Hippocampal formation (tissue), 2 donors: ENCODE measurements at regions not wholly inside any gene's neighbourhood (a gene's known extent, or its start where the extent isn't known, plus 50 kb on each side); places are given as distances from the start of the nearest gene placed in this dataset.
"Not testable (repeated sequence)": the region's sequence is repeated elsewhere in the genome, so short reads cannot be mapped to it uniquely, and the experiment has no call there.

ENCODE experiments used
- DNase-seq, 2 donors: peaks; one replicate each; lab custom pipeline; 2025; lab: John Stamatoyannopoulos, UW

DNA sequence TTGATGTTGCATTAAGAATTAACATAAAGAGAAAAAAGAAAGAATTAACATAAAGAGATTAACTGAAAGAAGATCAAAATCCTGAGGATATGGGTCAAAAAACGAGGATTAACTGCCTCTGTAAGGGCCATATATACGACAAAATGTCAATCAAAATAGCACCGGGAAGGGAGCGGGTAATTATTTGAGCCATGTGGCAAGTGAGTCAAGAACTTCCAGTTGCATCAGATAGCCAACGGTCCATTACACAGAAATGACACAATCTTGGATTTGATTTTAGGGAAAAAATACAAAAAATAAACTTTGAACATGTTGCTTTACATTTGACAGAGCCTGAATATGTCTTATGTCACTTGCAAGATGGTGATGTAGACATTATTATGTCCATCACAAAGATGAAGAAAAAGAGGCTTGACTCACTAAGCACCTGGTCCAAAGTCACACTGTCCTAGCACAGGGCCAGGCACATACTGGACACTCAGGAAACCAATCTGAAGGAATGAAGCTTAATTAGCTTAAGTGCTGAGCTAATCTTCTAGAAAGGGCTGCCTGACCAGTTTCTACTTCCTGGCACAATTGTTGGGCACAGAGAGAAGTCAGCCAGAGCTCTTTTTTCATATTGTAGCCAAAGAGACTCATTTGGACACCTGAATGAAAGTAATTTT lies 273.2 kb upstream of the PAPPA start:
- no peak for DNase-seq

- DNase-seq: no peak
These were observed 270.7 kb upstream of the PAPPA start for GRCh38 chr9:115882911-115883310.

DNA sequence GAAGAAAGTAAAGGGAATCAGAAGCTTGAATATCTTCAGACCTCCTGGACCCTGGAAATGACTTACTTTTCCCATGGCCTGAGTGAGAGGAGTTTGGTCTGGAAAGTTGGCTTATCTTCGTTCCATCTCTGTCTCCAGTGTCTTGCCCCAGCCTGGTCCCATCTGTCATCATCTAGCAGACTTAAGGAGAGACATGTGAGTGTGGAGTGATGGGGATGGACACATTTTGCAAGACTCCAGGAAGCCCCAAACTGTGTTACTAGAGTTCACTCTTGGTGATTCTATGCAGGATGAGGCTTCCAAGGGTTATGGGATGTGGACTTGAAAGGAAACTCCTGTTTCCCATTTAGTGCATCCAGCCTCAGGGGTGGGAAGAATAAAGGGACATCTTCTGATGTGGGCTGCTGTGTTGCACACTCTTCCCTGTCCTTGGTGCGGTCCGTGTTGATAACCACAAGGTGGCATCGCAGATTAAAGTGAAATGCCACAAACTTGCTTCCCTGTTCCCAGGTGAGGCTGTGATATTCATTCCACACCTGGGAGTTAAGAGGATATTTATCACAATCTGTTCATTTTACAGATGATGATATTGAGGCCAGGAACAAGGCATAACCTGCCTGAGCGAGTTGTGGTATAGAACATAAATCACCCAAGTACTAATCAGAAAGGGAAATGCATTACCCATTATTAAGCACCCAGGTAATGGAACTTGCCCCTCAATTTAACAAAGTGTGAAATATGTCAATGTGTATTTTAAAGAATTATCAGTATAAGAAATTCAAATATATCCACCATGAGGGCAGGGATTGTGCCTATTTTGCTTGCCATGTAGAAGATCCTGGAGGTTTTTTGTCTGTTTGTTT lies 269.9 kb upstream of the PAPPA start:
- peak in 1 of 2 donors; percentile 1 for DNase-seq

DNA sequence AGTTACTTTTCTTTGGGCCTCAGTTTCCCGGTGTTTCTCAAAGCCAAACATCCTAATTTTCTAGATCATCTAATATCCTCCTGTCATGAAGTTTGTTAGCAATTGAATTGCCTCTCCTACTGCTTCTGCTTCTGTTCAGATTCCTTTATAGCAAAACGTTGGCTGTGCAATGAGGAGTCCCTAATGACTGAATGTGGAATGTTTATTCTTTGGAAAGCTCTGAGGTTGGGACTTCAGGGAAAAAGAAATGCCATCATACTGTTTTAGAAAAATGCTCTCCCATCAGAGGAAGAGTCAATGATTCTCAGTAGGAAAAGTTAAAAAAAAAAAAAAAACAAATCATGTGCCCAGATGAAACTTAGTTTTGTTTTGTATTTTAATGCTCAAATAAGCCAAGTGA lies 268.7 kb upstream of the PAPPA start:
- DNase-seq: no peak

DNA sequence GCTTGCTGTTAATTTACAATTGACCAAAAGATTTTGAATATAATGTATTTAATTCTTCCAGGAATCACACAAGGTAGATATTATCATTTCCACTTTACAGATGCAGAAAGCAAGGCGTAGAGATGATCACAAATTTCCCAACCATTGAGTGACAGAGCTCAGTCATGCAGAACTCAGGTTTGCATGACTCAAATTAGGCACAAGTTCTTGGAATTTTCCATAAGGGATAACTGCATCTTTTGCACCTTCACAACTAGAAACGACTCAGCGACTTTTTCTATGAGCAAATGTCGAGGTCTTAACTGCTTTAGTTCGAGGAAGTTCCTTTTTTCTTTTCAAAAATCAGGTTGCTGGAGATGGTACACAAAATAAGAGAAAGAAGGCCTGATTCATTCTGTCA lies 265.5 kb upstream of the PAPPA start:
- no peak for DNase-seq

GRCh38 chr9:115891929-115892328 lies 261.7 kb upstream of the PAPPA start:
- DNase-seq: no peak

GRCh38 chr9:115898478-115898877 lies 255.1 kb upstream of the PAPPA start:
- not testable (repeated sequence) for DNase-seq

DNA sequence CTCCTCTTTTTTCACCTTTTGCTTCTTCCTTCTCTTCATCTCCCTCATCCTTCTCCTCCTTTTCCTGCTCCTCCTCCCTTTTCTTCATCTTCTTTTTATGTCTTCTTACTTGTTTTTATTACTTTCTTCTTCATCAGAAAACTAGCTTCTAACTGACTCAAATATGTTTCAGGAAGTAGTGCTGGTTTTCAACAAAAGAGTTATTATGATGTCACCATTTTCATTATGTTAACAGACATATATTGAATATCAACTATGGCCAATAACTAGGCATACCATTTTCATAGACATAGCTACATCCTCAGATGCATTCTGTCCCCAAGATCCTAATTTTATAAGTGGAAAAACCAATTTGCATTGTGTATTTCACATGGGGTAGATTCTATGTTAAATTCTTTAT lies 252.9 kb upstream of the PAPPA start:
- no peak for DNase-seq

GRCh38 chr9:115910959-115911358 lies 242.6 kb upstream of the PAPPA start:
- DNase-seq: no peak

GRCh38 chr9:115912086-115912485 lies 241.5 kb upstream of the PAPPA start:
- DNase-seq: no peak

DNA sequence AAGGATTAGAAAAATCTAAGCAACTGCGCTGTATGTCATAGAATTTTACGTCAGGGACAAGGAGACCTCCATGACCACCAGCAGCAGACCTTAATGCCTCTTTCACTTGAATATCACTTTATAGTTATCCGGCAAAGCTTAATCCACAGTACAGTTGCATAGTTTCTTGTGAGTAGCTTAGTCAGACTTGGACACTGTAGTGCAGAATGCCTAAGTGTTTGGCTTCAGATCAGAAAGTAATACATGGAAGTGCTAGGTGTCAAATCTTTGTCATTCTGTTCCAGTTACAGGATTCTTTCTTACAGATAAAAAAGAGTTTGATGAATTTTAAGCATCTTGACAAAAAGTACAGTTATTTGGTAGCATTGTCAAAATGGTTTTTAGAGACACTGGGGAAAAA lies 239.9 kb upstream of the PAPPA start:
- no peak for DNase-seq

DNA sequence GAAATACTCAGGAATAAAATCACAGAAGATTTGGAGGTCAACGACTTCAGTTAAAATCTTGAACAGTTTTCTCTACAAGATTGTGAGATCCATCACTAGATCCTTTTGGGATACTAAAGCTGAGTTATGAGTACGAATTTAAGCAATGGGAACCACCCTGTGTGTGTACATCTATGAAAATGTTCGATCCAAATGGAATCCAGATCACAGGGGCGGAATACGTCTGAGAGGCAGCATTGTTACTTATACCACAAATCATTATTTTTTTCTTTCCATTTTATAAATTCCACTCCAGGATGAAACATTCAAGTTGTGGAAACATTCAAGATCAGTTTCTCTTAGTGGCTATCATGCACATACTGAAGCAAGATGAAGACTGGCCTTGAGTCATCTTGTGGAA lies 239.3 kb upstream of the PAPPA start:
- no peak for DNase-seq

GRCh38 chr9:115921301-115921700 lies 232.3 kb upstream of the PAPPA start:
- no peak for DNase-seq

DNA sequence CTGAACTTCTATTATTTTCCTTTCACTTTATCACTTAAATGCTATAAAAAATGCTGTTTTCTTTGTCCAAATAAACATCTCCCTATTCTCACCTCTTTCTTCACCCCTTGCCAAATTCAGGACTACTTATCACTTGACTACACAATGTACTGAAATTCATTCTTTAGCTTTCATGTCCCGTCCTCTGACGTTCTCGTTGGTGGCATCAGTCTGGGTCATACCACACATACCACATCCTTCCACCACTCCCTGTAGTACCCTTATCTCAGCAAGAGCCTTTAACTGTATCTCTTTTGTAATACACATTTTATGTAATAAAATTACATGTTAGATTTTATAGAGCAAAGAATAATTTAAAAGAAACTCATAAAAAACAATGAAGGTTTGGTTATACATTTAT lies 231.1 kb upstream of the PAPPA start:
- no peak for DNase-seq

- DNase-seq: no peak
These were observed 230.2 kb upstream of the PAPPA start for GRCh38 chr9:115923410-115923809.

DNA sequence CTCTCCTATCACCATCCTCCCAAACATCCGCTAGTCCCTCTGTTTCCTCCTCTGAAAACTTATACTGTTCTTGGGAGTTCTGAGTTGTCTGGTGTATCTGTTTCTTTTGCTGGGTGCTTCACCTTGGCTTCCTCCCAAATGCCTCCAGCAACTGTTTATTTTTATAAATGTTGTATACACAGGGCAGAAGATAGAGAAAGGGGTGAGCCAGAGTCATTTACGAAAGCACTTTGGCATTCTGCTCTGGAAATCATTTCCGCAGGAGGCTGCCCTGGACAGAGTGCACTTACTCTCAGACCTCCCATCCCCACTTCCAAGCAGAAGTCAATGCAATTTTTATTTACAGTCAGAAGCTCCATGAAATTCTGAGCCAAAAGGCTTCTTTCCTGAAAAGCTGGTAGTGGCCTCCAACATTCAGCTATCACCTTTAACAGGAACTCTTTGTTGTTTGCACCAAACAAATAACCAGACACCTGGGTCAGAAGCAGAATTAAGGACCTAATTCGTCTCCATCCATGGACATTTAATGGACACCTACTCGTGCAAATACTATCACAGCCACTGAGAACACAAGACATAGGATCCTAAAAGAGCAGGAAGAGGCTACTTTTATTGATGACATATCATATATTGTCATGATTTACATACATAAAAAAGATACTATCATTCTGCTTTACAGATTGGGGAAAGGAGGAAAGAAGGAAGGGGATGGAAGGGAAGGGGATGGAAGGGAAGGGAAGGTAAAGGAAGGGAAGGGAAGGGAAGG lies 229.5 kb upstream of the PAPPA start:
- DNase-seq: no peak

DNA sequence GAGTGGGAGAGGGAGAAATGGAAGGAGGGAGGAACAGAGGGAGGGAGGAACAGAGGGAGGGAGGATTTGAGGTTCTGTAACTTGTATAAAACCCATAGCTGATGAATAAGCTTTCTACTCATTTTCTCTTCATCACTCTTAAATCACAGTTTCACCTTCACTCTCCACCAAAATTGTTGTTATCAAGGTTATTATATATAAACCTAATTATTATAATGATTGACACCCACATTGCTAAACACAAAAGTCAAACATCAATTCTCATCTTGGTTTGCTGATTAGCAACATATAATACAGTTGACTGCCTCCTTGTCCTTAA lies 229.0 kb upstream of the PAPPA start:
- DNase-seq: no peak

- DNase-seq: no peak
These were observed 228.2 kb upstream of the PAPPA start for GRCh38 chr9:115925424-115925823.

GRCh38 chr9:115930472-115930871 lies 223.1 kb upstream of the PAPPA start:
- no peak for DNase-seq

DNA sequence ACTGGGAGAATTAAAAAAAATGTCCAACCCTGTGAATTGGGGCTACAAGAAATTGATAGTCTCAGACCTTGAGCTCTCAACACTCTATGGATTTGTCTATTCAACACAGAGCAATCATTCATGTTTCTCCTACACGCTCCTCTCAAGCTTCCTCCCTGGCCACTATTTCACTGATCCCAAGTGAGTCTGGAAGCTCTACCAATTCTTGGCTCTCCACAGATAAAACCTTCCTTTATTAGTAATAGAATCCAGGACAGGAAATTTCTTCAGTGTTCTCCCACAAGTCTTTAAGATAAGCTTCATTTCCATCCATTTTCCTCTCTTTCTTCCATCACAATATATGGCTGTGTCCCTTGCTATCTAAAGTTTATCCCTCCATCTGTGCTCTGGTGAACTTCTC lies 215.1 kb upstream of the PAPPA start:
- no peak for DNase-seq

DNA sequence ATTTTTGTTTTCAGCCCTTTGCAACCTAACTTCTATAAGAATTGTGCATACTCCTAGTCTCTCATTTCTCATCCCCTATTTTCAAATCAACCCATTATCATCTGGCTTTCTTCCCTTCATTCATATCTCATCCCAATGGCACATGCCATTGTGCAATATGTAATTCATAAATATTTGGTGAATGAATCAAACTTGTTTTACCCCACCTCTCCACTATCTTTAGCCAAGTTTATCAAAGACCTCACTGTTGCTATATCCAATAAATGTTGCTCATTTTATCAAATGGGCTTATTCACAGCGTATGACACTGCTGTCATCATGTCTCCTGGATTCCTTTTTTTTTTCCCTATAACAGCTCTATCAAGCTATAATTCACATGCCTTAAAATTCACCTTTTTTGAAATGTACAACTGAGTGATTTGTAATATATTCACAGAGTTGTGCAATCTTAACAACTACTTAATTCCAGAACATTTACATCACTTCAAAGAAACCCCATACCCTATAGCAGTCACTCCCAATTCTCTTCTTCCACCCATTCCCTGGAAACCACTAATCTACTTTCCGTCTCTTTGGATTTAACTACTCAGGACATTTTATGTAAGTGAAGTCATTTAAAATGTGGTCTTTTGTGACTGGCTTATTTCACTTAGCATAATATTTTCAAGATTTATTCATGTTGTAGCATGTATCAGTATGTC lies 214.4 kb upstream of the PAPPA start:
- no peak for DNase-seq

- no peak for DNase-seq
These were observed 211.9 kb upstream of the PAPPA start for GRCh38 chr9:115941561-115942315.
